Fibroblast of pulmonary artery (primary cell): ENCODE measurements at regions not wholly inside any gene's neighbourhood (a gene's known extent, or its start where the extent isn't known, plus 50 kb on each side); places are given as distances from the start of the nearest gene placed in this dataset.
A peak's percentile ranks its signal among the peaks of the same experiment; 100 is the strongest.
"Not testable (repeated sequence)": the region's sequence is repeated elsewhere in the genome, so short reads cannot be mapped to it uniquely, and the experiment has no call there.

Experiments used
- DNase-seq: peaks from one replicate; pipeline ENCODE4 v3.0.0-alpha.2; 2010; ENCODE audit warnings: low read depth
- H3K4me3 ChIP-seq: replicated peaks from 2 replicates; pipeline ENCODE4 v1.5.1; 2011; ENCODE audit warnings: low read depth, mild to moderate bottlenecking, control low read depth, low read length, moderate library complexity
- CTCF ChIP-seq: IDR thresholded peaks from 2 replicates; pipeline ENCODE4 v1.5.1; 2011; ENCODE audit warnings: mild to moderate bottlenecking, control low read depth, low read length, inconsistent platforms; ENCODE audit errors: missing control alignments

- no peak for TF ChIP-seq CTCF
- no peak for DNase-seq
- no peak overlapping the region for H3K4me3 ChIP-seq
Observed at GRCh38 chr4:125229596-125230058, 85.1 kb upstream of the FAT4 start.

DNA sequence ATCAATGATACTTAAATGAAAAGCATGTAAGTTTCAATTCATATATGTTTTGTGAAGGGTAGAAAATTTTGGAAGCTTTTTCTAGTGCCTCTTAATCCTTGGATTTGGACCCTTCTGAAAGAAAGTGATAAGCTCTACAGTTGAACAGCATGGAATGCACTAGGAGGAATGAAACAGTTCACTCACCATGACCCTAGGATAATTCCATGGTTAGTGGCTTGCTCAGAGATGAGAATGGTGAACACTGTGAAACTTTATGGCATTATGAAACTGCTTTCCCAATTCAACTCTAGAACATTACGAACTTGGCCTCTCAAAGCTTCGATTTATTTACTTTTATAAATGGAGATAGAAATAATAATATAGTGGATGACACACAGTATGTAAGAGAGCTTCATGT lies 88.9 kb upstream of the FAT4 start:
- no peak overlapping the region for H3K4me3 ChIP-seq
- DNase-seq, result no peak
- TF ChIP-seq CTCF, result no peak

DNA sequence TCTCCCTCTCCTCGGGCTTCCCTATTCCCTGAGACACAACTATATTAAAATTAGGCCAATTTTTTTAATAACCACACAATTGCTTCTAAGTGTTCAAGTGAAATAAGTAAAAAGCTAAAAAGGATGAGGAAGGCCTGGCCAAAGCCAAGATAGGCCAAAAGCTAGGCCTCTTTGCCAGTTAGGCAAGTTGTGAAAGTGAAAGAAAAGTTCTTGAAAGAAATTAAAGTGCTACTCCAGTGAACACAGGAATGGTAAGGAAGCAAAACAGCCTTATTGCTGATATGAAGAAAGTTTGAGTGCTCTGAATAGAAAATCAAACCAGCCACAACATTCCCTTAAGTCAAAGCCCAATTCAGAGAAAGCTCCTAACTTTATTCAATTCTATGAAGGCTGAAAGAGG lies 114.2 kb upstream of the FAT4 start:
- H3K4me3 ChIP-seq, result no peak overlapping the region
- TF ChIP-seq CTCF, result no peak
- DNase-seq, result no peak

DNA sequence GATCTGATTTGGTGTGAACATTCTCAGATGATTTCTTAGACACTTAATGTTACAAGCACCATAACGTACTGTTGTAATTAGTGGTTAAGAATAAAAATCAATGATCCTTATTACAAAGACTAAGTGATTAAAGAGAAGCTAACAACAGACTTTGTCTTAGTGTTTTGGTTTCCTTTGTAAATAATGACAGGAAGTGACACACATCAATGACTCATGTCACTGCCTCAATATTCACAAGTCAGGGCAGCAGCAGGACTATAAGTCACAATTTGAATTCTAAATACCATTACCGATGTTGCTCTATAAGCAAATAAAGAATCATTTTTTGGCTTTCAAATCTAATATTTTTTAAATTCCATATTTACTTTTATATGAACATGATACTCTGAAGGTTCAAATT lies 115.8 kb upstream of the FAT4 start:
- DNase-seq, result peak; percentile 54
- no peak overlapping the region for H3K4me3 ChIP-seq
- no peak for TF ChIP-seq CTCF

GRCh38 chr4:125191874-125192459 lies 122.8 kb upstream of the FAT4 start:
- not testable (repeated sequence) for H3K4me3 ChIP-seq, DNase-seq

DNA sequence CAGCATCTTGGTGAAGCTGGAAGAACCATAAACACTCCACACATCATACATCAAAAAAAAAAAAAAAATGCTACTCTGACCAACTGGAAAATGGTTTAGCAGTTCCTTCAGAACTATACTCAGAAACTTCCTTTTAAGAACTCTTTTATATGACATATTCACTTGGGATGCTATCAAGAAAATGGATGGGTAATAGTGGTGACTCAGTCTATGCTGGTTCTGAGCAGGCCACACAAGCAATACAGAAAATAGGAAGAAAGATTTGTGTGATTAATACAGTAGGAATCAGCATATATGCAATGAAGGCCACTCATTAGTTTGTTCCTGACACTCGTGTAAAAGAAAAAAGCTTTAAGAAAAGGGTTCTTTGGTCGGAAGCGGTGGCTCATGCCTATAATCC lies 123.5 kb upstream of the FAT4 start:
- DNase-seq, result peak; percentile 40
- H3K4me3 ChIP-seq, result no peak overlapping the region
- TF ChIP-seq CTCF, result no peak

DNA sequence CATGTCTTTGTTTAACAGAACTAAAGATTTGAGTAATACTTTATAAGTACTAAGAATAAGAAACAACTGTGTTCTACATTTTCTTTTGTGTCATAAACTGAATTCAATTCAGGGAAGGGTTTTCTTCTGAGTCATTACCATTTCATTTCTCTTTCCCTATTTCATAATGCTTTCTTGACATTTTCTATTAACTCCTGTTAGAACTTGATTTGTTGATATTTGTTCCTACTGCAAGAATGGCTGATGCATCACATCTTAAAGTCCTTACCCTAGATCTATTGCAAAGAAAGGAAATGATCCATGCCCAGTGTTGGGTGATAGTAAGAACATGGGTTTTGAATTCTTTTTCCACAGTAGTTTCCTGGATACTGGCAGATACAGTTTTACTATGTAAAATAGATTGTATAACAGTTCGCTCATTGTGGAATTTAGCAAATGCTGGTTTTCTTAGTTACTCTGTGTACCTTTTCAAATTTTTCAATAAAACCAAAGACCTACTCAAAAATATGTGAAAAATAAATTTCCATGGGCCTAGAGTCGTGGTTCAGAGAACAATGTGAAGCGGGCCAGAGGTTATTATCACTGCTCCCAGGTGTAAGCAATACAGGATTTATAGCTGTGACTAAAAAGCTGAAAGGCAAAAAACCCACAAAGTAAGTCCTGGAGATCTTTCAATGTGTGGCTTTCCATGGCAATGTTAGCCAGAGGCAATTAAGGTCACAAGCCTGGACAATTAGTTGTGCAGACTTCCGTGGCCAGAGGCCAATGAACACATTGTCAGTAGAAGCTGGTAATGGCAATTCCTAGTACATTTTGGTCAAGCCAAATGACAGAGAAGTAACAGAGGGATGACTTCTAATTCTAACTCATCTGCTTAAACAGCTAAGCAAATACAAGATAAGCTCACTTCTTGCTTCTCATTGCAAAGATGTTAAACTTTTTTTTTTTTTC lies 127.3 kb upstream of the FAT4 start:
- no peak overlapping the region for H3K4me3 ChIP-seq
- no peak for TF ChIP-seq CTCF
- DNase-seq, result peak; percentile 77
